NB4 (cell line): ENCODE measurements at regions not wholly inside any gene's neighbourhood (a gene's known extent, or its start where the extent isn't known, plus 50 kb on each side); places are given as distances from the start of the nearest gene placed in this dataset.

Experiments used
- DNase-seq: peaks from one replicate; pipeline ENCODE4 v3.0.0; 2010; ENCODE audit warnings: low read depth
- H3K4me3 ChIP-seq: one replicate; pipeline ENCODE4 v1.5.1; 2011; ENCODE audit warnings: mild to moderate bottlenecking, low read depth, low read length, moderate library complexity
- MYC ChIP-seq: IDR thresholded peaks from 2 replicates; pipeline ENCODE4 v1.6.1; 2011; ENCODE audit warnings: low read depth, low read length
- POLR2A ChIP-seq: IDR thresholded peaks from 2 replicates; pipeline ENCODE4 v1.6.1; 2011; ENCODE audit warnings: mild to moderate bottlenecking; ENCODE audit not compliant: insufficient read length; ENCODE audit errors: extremely low read depth
- TF ChIP-seq, protein P1 (sequence below): IDR thresholded peaks from 2 replicates; pipeline ENCODE4 v1.6.1; 2011; ENCODE audit warnings: low read depth, low read length
- TF ChIP-seq, protein P2 (sequence below): IDR thresholded peaks from one replicate; pipeline ENCODE4 v1.5.1; 2012; ENCODE audit warnings: low read depth, low read length

DNA sequence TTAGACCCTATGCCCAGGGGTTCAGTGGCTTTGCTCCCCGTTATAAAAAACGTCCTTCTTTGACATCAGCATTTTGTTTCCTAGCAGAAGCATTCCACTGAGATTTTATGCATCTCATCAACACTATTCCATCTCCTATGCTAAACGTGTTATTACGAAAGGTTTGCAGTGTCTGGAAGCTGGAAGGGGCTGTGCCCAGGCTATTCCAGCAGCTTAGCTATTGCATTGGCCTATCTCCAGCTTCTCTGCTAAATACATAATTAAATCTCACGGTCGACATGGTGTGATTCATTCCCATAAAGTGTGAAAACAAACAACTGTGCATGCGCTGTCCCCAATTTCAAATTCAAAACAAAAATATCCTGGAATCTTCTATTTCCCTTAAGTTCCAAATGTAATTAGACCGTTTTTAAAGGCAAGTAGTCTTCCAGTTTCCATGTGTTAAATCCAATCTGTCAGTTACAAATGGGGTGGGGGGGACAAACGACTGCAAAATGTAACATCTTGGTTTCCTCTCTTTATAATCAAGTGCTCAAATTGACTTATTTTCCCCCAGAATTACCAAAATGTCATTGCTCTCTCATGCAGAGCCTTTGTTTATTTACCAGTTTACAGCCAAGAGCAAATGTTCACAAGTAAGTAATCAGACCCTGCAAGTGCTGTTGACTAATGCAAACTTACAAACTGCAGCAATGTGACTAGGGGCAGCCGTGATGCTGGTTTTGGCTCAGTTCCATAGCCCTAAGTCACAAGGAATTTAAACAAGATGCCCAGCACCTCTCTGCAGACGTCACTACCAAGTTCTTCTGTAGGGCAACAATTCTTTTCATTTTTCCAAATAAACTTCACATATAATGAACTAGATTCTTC is 212.3 kb upstream of the RORB start:
- DNase-seq = no peak
- TF ChIP-seq, protein P1, sequence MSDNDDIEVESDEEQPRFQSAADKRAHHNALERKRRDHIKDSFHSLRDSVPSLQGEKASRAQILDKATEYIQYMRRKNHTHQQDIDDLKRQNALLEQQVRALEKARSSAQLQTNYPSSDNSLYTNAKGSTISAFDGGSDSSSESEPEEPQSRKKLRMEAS = no peak
- TF ChIP-seq POLR2A (no peak), MYC (no peak)
- TF ChIP-seq, protein P2, sequence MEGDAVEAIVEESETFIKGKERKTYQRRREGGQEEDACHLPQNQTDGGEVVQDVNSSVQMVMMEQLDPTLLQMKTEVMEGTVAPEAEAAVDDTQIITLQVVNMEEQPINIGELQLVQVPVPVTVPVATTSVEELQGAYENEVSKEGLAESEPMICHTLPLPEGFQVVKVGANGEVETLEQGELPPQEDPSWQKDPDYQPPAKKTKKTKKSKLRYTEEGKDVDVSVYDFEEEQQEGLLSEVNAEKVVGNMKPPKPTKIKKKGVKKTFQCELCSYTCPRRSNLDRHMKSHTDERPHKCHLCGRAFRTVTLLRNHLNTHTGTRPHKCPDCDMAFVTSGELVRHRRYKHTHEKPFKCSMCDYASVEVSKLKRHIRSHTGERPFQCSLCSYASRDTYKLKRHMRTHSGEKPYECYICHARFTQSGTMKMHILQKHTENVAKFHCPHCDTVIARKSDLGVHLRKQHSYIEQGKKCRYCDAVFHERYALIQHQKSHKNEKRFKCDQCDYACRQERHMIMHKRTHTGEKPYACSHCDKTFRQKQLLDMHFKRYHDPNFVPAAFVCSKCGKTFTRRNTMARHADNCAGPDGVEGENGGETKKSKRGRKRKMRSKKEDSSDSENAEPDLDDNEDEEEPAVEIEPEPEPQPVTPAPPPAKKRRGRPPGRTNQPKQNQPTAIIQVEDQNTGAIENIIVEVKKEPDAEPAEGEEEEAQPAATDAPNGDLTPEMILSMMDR = no peak

DNA sequence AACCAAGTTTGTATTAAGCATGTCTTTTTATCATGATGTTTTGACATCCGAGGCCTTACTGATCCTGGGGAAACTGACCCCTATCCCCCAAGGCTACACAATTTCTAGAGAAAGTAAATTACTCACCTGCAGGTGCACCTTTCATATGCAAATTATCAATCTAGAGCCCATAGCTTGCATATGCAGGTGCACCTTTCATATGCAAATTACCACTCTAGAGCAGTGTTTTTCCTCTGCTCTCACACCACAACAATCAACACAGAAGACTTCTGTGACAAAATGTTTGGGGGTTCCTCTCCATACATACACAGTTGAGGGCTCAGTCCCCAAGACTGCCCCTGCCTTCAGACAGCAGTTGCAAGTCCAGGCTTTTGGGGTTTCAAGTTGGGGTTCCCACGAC is 203.7 kb upstream of the RORB start:
- no peak for DNase-seq
- no peak overlapping the region for H3K4me3 ChIP-seq
- TF ChIP-seq, protein P1 = no peak
- TF ChIP-seq MYC (no peak), POLR2A (no peak)
- TF ChIP-seq, protein P2 = no peak

More for the DNA sequence above, 212.3 kb upstream of the RORB start:
- no peak overlapping the region for H3K4me3 ChIP-seq

DNA sequence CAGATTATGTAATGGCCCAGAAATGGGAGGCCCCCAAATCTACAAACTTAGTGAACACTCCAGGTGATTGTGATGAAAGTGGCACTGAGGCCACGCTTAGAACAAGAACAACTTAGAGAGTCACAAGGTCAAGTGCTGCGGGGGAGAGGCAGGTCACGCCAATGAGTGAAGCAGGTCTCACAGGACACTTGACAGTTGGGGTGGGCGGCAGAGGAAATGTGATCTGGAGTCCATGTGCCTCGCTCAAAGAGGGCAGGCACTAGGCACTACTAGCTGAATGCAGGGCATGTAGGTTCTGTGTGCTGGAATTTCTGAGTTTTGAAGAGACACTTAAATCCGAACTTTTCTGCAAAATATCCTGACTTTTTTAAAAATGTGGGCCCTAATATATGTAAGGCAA is 193.2 kb upstream of the RORB start:
- no peak overlapping the region for H3K4me3 ChIP-seq
- no peak for TF ChIP-seq POLR2A
- TF ChIP-seq, protein P2 = no peak
- no peak for TF ChIP-seq MYC
- TF ChIP-seq, protein P1 = no peak
- no peak for DNase-seq

DNA sequence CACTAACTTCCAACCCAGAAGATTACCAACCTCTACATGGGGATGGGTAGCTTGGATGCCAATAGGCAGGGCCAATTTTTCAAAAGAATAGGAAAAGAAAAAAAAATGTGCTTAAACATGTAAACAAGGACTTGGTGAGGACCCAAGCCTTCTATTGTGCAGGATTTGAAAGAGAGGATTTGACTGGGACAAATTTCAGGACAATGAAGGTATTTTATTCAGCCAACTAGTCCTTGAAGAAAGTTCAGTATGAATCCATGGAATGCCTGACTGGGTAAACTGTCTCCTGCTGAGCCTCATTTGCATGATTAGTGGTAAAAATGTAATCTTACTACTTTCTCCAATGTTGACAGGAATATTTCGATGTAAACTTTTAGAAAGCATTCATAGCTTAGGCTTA is 192.5 kb upstream of the RORB start:
- TF ChIP-seq POLR2A = no peak
- TF ChIP-seq, protein P2 = no peak
- TF ChIP-seq, protein P1 = no peak
- no peak for TF ChIP-seq MYC
- no peak for DNase-seq
- no peak overlapping the region for H3K4me3 ChIP-seq

DNA sequence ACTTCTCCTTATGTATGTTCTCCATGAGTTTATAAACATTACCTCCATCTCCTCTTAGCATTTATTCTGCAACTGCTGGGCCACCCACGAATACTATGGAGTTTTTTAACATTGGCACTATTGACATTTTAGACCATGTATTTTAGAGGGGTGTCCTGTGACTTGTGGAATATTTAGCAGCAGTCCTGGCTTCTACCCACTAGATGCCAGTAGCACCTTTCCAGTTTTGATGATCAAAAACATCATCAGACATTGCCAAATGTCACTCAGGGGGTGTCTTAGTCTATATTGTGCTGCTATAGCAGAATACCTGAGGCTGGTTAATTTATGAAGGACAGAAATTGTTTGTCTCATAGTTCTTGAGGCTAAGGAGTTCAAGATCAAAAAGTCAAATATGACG is 187.5 kb upstream of the RORB start:
- DNase-seq = no peak
- TF ChIP-seq MYC (no peak), POLR2A (no peak)
- TF ChIP-seq, protein P1 = no peak
- TF ChIP-seq, protein P2 = no peak
- no peak overlapping the region for H3K4me3 ChIP-seq
